Erythroblast (primary cell): ENCODE measurements at regions not wholly inside any gene's neighbourhood (a gene's known extent, or its start where the extent isn't known, plus 50 kb on each side); places are given as distances from the start of the nearest gene placed in this dataset.

Source experiments
- GATA1 ChIP-seq: IDR thresholded peaks from 2 replicates; pipeline ENCODE4 v1.6.1; 2011; ENCODE audit warnings: low read depth, mild to moderate bottlenecking, control low read depth, low read length, moderate library complexity
- POLR2A ChIP-seq: IDR thresholded peaks from 2 replicates; pipeline ENCODE4 v1.6.1; 2011; ENCODE audit warnings: mild to moderate bottlenecking, low read length

- TF ChIP-seq POLR2A (no peak), GATA1 (no peak)
These were observed 72.9 kb upstream of the SLC44A1 start for GRCh38 chr9:105171589-105171988.
